ENCODE measurements at regions not wholly inside any gene's neighbourhood (a gene's known extent, or its start where the extent isn't known, plus 50 kb on each side); places are given as distances from the start of the nearest gene placed in this dataset.
"Not testable (repeated sequence)": the region's sequence is repeated elsewhere in the genome, so short reads cannot be mapped to it uniquely, and the experiment has no call there.

DNA sequence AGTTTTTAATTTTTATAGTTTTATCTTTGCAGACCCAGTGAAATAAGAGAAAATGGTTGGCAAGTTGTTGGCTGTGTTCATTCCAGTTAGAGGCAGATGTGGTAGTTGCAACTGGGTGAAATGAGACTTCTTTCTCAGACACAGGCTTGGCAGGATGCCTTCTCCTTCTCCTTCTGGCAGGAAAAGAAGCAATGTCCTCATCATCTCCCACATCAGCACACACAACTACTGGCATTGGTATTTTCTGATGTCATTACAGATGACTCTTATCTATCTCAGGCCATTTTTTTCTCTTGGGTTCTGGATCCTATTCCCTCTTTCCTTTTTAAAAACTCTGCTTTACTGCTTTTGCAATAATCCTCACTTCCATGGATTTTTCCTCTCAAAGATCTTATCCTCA lies 103.3 kb upstream of the EDIL3 start:
- no peak for DNase-seq (ENCODE audit: insufficient read length, low spot score)
- peak; percentile 84 for FAIRE-seq
- no peak for TF ChIP-seq POLR2A (IDR thresholded peaks at IDR 0.05; ENCODE audit: low read depth, low read length)

DNA sequence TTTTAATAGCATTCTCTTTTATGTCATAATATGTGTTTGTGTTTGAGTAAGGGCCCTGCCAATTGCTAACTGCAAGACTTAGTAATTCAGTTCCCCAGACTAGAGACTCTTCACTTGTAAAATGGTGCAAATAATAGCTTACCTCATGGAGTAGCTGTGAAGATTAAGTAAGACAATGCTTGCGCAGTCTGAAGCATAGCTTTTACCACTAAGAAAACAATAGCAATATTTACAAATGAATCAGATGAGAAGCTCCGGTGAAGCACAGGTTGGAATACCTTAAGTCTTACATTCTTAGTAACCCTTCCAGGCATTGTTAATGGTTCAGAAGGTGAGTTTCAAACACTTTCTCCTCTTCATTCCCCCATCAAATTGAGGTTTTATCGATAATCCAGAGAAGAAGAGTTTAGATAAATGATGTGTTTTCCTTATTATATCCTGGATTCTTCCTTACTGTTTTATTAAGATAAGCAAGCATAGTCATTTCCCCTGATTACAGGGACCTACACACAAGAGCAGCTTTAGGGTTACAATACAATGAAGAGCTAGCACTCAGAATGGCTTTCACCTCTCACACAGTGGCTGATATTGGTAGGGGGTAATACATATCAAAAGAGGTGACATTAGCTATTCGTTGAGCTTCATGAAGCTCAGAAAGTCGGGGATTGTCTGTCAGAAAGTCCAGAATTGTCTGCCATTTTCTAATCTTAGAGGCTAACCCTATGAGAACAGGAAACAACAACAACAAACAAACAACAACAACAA lies 96.4 kb upstream of the EDIL3 start:
- TF ChIP-seq POLR2A (IDR thresholded peaks at IDR 0.05; ENCODE audit: low read depth, low read length): no peak
- DNase-seq (ENCODE audit: insufficient read length, low spot score) (no peak), FAIRE-seq (no peak)

DNA sequence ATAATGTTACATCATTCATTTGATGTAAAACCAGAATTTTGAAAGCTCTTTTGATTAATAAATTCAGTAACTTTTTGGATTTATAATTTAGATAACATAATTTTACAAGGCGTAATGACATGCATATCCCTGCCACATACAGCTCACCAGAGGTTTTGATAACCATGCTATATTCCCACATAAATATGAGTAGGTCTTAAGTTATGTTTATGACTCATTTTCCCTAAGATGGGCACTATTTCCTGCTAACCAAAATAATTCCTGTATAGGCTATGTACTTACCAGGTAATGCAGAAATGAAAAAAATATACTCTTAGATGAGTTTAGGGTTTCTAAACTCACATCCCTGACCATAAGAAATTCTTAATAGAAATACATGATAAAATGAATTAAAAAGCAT lies 93.9 kb upstream of the EDIL3 start:
- FAIRE-seq (peak; percentile 71), DNase-seq (ENCODE audit: insufficient read length, low spot score) (peak; percentile 1)
- no peak for TF ChIP-seq POLR2A (IDR thresholded peaks at IDR 0.05; ENCODE audit: low read depth, low read length)

DNA sequence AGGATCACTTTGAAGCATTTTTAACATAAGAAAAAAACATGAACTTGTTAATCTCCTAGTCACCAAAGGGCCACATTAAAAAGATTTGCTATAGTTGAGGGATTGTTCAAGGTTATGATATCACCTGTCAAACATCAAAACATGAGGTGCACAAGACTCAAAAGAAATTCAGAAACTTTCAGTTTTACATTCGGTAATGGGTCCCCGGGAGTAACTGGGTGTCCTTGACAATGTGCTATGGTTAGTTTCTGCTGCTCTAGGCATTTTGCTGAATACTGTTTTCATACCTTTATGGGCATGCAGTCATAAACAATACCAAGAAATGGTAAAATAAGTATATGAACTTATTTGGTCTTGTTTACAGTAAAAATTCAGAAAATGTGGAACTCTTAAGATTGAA lies 92.8 kb upstream of the EDIL3 start:
- DNase-seq (ENCODE audit: insufficient read length, low spot score) (no peak), FAIRE-seq (peak; percentile 67)
- TF ChIP-seq POLR2A (IDR thresholded peaks at IDR 0.05; ENCODE audit: low read depth, low read length): no peak

DNA sequence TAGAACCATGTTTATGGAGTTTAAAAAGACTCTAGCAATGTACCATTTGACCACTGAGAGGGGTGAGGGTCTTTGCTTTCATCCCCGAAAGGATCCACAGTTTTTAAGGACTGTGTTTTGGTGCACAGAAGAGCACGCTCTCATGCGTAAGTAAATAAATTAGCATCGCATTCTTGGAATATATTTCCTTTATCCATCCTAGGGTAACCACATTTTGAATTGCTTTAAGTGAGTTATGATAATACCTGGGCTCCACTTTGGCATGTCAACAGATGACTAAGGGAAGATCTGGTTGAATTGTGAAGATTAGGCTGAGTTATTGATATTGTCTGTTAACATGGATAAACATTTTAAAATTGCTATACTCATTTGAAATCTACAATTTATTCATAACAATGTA lies 89.4 kb upstream of the EDIL3 start:
- no peak for TF ChIP-seq POLR2A (IDR thresholded peaks at IDR 0.05; ENCODE audit: low read depth, low read length)
- FAIRE-seq: no peak

DNA sequence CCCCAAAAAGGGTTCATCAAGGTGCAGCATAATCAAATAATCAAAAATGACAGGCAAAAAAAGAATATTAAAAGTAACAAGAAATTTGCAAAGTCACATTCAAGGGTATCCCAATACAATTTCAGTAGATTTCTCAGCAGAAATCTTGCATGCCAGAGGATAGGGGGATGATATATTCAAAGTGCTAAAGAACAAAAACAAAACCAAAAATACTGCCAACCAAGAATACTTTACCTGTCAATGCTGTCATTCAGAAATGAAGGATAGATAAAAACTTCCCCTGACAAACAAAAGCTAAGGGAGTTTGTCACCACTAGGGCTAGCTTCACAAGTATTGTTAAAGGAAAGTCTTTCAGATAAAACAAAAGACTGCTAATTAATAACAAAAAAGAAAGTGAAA lies 68.7 kb upstream of the EDIL3 start:
- FAIRE-seq (no peak), DNase-seq (ENCODE audit: insufficient read length, low spot score) (no peak)
- TF ChIP-seq POLR2A (IDR thresholded peaks at IDR 0.05; ENCODE audit: low read depth, low read length): no peak

More for the DNA sequence above, 89.4 kb upstream of the EDIL3 start:
- DNase-seq (ENCODE audit: insufficient read length, low spot score): no peak

DNA sequence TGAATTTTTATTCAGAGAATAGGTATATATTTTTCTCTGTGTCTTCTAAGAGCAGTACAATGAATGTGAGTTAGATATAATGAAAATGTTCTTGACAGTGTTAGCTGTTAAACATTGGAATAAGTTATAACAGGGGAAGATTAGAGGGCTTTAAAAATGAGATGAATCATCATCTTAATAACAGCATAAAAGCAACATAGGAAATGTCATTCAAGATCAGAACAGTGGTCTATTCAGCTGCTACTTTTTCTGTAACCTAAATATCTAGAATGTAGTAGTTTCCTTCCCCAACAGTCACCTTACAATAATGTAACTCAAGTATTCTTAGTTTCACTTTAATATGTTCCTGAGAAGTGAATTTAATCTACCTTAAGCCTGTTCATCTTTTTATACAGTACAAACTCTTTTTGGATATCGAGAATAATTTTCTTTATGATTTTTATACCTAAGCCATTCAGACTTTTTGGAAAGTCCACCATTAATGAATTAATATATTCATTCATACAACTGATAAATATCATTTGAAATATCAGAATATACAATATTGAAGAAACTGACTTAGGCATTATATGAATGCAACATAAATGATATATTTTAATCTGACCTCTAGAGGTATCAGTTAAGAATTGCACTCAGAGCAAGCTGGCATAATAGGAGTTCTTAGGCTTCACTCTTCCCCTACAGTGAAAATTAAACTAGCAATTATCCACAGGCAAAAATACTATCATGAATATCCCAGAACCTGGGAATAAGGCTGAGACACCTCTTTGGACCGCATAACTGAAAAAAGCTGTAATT lies 66.1 kb upstream of the EDIL3 start:
- FAIRE-seq: peak; percentile 82
- no peak for DNase-seq (ENCODE audit: insufficient read length, low spot score)
- TF ChIP-seq POLR2A (IDR thresholded peaks at IDR 0.05; ENCODE audit: low read depth, low read length): no peak

DNA sequence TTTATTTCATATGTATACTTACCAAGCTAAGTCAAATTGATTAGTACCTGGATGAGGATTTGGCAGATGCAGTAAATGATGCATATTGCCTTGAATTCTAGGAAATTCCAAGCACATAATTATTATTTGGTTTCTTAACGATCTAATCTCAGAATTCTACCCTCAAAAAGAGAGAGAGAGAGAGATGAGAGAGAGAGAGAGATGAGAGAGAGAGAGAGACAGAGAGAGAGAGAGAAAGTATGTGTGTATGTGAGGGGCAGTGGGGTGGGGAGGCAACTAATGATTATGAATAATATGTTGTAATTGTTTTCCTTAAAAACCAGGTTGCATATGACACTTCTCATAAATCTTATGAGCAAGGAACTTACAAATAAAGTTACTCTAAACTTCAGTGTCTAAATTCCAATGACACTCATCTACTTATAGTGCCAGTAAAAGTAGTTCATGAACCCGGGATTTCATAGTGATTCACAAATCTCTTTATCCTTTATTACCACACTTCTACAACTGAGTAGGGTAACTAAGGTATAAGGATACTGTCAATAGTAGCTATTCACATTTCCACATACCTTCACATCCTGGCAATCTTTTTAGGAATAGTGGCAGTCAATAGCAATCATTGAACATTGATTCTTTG lies 60.5 kb upstream of the EDIL3 start:
- DNase-seq (ENCODE audit: insufficient read length, low spot score) (no peak), FAIRE-seq (peak; percentile 76)
- TF ChIP-seq POLR2A (IDR thresholded peaks at IDR 0.05; ENCODE audit: low read depth, low read length): no peak

DNA sequence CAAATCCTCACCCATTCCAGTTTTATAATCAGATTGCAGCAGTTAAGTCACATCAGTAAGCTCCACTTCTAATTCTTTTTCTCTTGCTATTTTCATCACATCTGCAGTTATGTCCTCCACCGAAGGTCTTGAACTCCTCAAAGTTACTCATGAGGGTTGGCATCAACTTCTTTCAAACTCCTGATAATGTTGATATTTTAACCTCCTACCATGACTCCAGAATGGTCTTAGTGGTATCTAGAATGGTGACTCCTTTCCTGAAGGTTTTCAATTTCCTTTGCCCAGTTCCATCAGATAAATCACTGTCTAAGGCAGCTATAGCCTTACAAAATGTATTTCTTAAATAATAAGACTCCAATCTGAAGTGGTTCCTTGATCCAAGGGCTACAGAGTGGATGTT lies 53.8 kb upstream of the EDIL3 start:
- DNase-seq (ENCODE audit: insufficient read length, low spot score) (no peak), FAIRE-seq (peak; percentile 65)
- no peak for TF ChIP-seq POLR2A (IDR thresholded peaks at IDR 0.05; ENCODE audit: low read depth, low read length)

DNA sequence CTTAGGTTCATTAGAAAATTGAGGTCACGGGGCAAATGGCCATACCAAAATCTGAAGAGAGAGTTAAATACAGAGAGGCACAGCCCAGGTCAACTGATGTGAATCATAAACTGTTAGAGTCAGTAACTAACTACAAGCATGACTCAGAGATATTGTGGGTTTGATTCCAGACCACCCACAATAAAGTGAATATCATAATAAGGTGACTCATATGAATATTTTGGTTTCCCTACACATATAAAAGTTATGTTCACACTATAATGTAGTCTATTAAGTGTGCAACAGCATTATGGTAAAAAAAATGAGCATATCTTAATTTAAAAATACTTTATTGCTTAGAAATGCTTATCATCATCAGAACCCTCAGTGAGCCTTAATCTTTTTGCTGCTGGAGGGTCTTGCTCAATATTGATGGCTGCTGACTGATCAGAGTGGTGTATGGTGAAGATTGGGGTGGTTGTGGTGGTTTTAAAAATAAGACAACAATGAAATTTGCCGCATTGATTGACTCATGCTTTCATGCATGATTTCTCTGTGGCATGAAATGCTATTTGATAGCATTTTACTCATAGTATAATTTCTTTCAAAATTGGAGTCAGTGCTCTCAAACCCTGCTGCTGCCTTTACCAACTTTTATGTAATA lies 53.1 kb upstream of the EDIL3 start:
- DNase-seq (ENCODE audit: insufficient read length, low spot score) (no peak), FAIRE-seq (peak; percentile 97)
- TF ChIP-seq POLR2A (IDR thresholded peaks at IDR 0.05; ENCODE audit: low read depth, low read length): no peak

DNA sequence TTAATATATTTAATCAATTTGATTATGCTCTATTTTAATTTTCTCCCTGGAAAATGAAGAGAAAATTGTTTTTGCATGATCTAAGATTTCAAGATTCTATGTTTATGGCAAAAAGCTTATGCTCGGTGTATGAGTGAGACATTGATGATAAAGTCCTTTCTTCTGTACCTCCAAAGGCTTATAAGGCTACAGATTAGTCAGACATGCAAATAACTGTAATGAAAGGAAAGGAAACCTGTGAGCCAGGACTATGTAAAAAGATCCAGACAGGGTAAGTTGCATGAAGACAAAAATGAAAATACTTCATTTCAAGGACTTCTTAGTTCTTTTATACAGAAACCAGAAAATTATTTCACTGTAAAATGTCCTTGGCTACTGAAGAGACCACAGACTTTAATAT lies 52.2 kb upstream of the EDIL3 start:
- DNase-seq (ENCODE audit: insufficient read length, low spot score) (no peak), FAIRE-seq (peak; percentile 71)
- no peak for TF ChIP-seq POLR2A (IDR thresholded peaks at IDR 0.05; ENCODE audit: low read depth, low read length)

DNA sequence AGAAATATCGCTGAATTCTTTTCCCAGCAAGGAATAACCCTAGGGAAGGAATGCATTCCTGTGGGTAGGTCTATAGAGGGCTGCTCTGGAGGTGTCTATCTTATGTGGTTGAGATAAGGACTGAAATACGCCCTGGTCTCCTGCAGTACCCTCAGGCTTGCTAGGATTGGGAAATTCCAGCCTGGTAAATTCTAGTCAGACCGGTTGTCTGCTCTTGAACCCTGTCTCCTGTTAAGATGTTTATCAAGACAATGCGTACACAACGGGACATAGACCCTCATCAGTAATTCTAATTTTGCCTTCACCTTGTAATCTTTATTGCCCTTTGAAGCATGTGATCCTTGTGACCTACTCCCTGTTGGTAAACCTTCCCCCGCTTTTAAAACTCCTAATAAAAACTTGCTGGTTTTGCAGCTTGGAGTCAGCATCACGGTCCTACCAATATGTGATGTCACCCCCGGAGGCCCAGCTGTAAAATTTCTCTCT lies 51.2 kb upstream of the EDIL3 start:
- not testable (repeated sequence) for FAIRE-seq; DNase-seq (ENCODE audit: insufficient read length, low spot score)

All from H54 (cell line).